ENCODE measurements at regions not wholly inside any gene's neighbourhood (a gene's known extent, or its start where the extent isn't known, plus 50 kb on each side); places are given as distances from the start of the nearest gene placed in this dataset.
"Not testable (repeated sequence)": the region's sequence is repeated elsewhere in the genome, so short reads cannot be mapped to it uniquely, and the experiment has no call there.

- H3K27me3 ChIP-seq, result peaks cover 4% of the 10 kb centered on the region
- no peak overlapping the region for H3K27ac ChIP-seq
- DNase-seq (ENCODE audit: low spot score), result no peak
- H2AFZ ChIP-seq, result no peak overlapping the region
- H3K9me2 ChIP-seq (replicated peaks; ENCODE audit: insufficient read depth), result no peaks in the 10 kb centered on the region
- 69% methylated on average over 4 of the region's 4 CpGs for WGBS (ENCODE audit: low lambda C conversion rate, missing lambda C conversion rate)
- H3K4me2 ChIP-seq, result no peak overlapping the region
- no peak for TF ChIP-seq EZH2 (IDR thresholded peaks at IDR 0.05; ENCODE audit: borderline replicate concordance)
- no peak for TF ChIP-seq CTCF (IDR thresholded peaks at IDR 0.05; ENCODE audit: poor library complexity)
- no peak for TF ChIP-seq EZH2phosphoT487 (IDR thresholded peaks at IDR 0.05; ENCODE audit: low read depth, severe bottlenecking, unreplicated experiment)
- H3K36me3 ChIP-seq (replicated peaks; ENCODE audit: insufficient read depth, low read depth), result no peaks in the 10 kb centered on the region
- no peak overlapping the region for H3K4me3 ChIP-seq
- peaks cover 4% of the 10 kb centered on the region for H3K4me1 ChIP-seq (ENCODE audit: insufficient read depth)
- no peaks in the 10 kb centered on the region for H3K79me2 ChIP-seq
- no peaks in the 10 kb centered on the region for H4K20me1 ChIP-seq (ENCODE audit: insufficient read depth, poor library complexity, severe bottlenecking)
- no peaks in the 10 kb centered on the region for H3K9me3 ChIP-seq (ENCODE audit: low read depth)
Observed at GRCh38 chr12:11497995-11498394, 102.6 kb upstream of the PRB2 start.

GRCh38 chr12:11498574-11498973 is 103.2 kb upstream of the PRB2 start:
- DNase-seq (ENCODE audit: low spot score); H3K27me3 ChIP-seq: not testable (repeated sequence)
- 41% methylated on average over 3 of the region's 3 CpGs for WGBS (ENCODE audit: low lambda C conversion rate, missing lambda C conversion rate)

GRCh38 chr12:11499806-11500187 is 104.4 kb upstream of the PRB2 start:
- Histone ChIP-seq H3K36me3 (replicated peaks; ENCODE audit: insufficient read depth, low read depth) (no peaks in the 10 kb centered on the region), H3K4me1 (ENCODE audit: insufficient read depth) (peaks cover 4% of the 10 kb centered on the region), H3K4me3 (no peak overlapping the region), H3K9me2 (replicated peaks; ENCODE audit: insufficient read depth) (no peaks in the 10 kb centered on the region), H3K4me2 (peak overlapping the region; percentile 69), H3K79me2 (no peaks in the 10 kb centered on the region), H3K27ac (no peak overlapping the region), H3K27me3 (peaks cover 4% of the 10 kb centered on the region), H4K20me1 (ENCODE audit: insufficient read depth, poor library complexity, severe bottlenecking) (no peaks in the 10 kb centered on the region), H3K9me3 (ENCODE audit: low read depth) (no peaks in the 10 kb centered on the region), H2AFZ (no peak overlapping the region)
- TF ChIP-seq CTCF (IDR thresholded peaks at IDR 0.05; ENCODE audit: poor library complexity), result no peak
- no peak for TF ChIP-seq EZH2phosphoT487 (IDR thresholded peaks at IDR 0.05; ENCODE audit: low read depth, severe bottlenecking, unreplicated experiment)
- TF ChIP-seq EZH2 (IDR thresholded peaks at IDR 0.05; ENCODE audit: borderline replicate concordance), result no peak
- DNase-seq (ENCODE audit: low spot score), result no peak
- 75% methylated on average over 11 of the region's 11 CpGs for WGBS (ENCODE audit: low lambda C conversion rate, missing lambda C conversion rate)

More at GRCh38 chr12:11498574-11498973, 103.2 kb upstream of the PRB2 start:
- not testable (repeated sequence) for H4K20me1 ChIP-seq (ENCODE audit: insufficient read depth, poor library complexity, severe bottlenecking); H3K79me2 ChIP-seq; H3K4me2 ChIP-seq; H3K4me3 ChIP-seq; H3K4me1 ChIP-seq (ENCODE audit: insufficient read depth); H2AFZ ChIP-seq; H3K36me3 ChIP-seq (replicated peaks; ENCODE audit: insufficient read depth, low read depth); H3K9me2 ChIP-seq (replicated peaks; ENCODE audit: insufficient read depth); H3K9me3 ChIP-seq (ENCODE audit: low read depth); H3K27ac ChIP-seq

- Histone ChIP-seq H3K27me3 (peaks cover 4% of the 10 kb centered on the region), H3K27ac (no peak overlapping the region), H3K79me2 (no peaks in the 10 kb centered on the region), H3K4me2 (peak overlapping the region; percentile 69), H4K20me1 (ENCODE audit: insufficient read depth, poor library complexity, severe bottlenecking) (no peaks in the 10 kb centered on the region), H3K9me2 (replicated peaks; ENCODE audit: insufficient read depth) (no peaks in the 10 kb centered on the region), H3K4me1 (ENCODE audit: insufficient read depth) (peaks cover 4% of the 10 kb centered on the region), H3K36me3 (replicated peaks; ENCODE audit: insufficient read depth, low read depth) (no peaks in the 10 kb centered on the region), H3K4me3 (no peak overlapping the region), H2AFZ (no peak overlapping the region), H3K9me3 (ENCODE audit: low read depth) (no peaks in the 10 kb centered on the region)
- no peak for TF ChIP-seq EZH2phosphoT487 (IDR thresholded peaks at IDR 0.05; ENCODE audit: low read depth, severe bottlenecking, unreplicated experiment)
- no peak for TF ChIP-seq CTCF (IDR thresholded peaks at IDR 0.05; ENCODE audit: poor library complexity)
- TF ChIP-seq EZH2 (IDR thresholded peaks at IDR 0.05; ENCODE audit: borderline replicate concordance), result no peak
- peak; percentile 95 for DNase-seq (ENCODE audit: low spot score)
- WGBS (ENCODE audit: low lambda C conversion rate, missing lambda C conversion rate), result 5% methylated on average over 61 of the region's 62 CpGs
Observed at GRCh38 chr12:11500188-11500860, 105.0 kb upstream of the PRB2 start.
